ENCODE measurements at regions not wholly inside any gene's neighbourhood (a gene's known extent, or its start where the extent isn't known, plus 50 kb on each side); places are given as distances from the start of the nearest gene placed in this dataset.

DNA sequence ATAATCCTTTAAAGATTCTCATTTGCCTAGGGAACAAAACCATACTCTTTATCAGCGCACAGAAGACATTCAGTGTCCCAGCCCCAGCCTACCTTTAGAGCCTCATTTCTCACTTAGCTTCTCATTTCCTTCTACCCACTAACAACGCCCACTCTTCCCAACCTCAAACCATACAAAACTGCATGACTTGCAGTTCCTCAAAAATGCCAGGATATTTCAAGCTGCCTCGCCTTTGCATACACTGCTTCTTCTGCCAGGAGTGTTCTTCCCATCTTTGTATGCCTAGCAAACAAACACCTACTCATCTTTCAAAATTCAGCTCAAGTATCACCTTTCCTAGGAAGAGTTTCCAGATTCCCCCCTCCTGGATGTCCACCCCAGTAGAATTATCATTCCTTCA, 129.9 kb upstream of the ADGRL3 start:
- no peak for TF ChIP-seq REST (IDR thresholded peaks at IDR 0.05; ENCODE audit: insufficient read depth in 1 of 2, low read depth in 2 of 2, low read length in 2 of 2)
- no peak for TF ChIP-seq TAF1 (IDR thresholded peaks at IDR 0.05; ENCODE audit: borderline replicate concordance, insufficient read depth, low read length)
- no peak for TF ChIP-seq POLR2AphosphoS5 (IDR thresholded peaks at IDR 0.05; ENCODE audit: low read depth, low read length)

Measured in PFSK-1 (cell line).